K562 (cell line): ENCODE measurements at regions not wholly inside any gene's neighbourhood (a gene's known extent, or its start where the extent isn't known, plus 50 kb on each side); places are given as distances from the start of the nearest gene placed in this dataset.
"Not testable (repeated sequence)": the region's sequence is repeated elsewhere in the genome, so short reads cannot be mapped to it uniquely, and the experiment has no call there.

ENCODE experiments used
- ATAC-seq: fragments of 200-7000 bp; cut with Tn5 transposase; 3 replicates; pipeline ENCODE4 v1.9.1; 2020; ENCODE audit warnings: moderate library complexity
- BruUV-seq: library from RNA; stranded (reverse); fragments of 400-500 nt; replicated peaks from 2 replicates; lab custom pipeline; 2021; lab: Mats Ljungman, UMichigan
- CTCF ChIA-PET: fragments of 300-600 bp; formaldehyde crosslinking; extraction: SDS; loops from one replicate; lab custom pipeline; 2021; ENCODE audit warnings: low intra/inter-chr PET ratio; lab: Yijun Ruan, JAX
- POLR2A ChIA-PET: fragments of 300-600, 350-650 bp; sonication (Branson Sonifier 250); formaldehyde crosslinking; extraction: SDS; loops from one replicate; lab custom pipeline; 2021; ENCODE audit warnings: antibody characterized with exemption, inconsistent platforms; lab: Yijun Ruan, JAX
- DNase-seq, 4 experiments: peaks; one replicate each; pipeline versions ENCODE4 v3.0.0 to v3.0.0-alpha.2; 2011 to 2018; ENCODE audit warnings: low spot score in 3 of 4, mixed read lengths in 3 of 4; ENCODE audit errors: extremely low read depth in 1 of 4
- FAIRE-seq: peaks from 2 replicates; lab custom pipeline; 2011; peaks lifted over from hg19 to GRCh38; lab: Jason Lieb, UNC
- H2AFZ ChIP-seq: 2 replicates; pipeline ENCODE4 v1.6.0; 2011; ENCODE audit warnings: low read depth, low read length, control low read depth, inconsistent platforms
- H3K27ac ChIP-seq: fragments of 200-600 bp; 3 replicates; pipeline ENCODE4 v1.8.0; 2011; ENCODE audit warnings: low read depth, mild to moderate bottlenecking, control low read depth, inconsistent platforms, low read length, moderate library complexity, mixed read lengths; ENCODE audit errors: extremely low read depth
- H3K27me3 ChIP-seq, 2 experiments: fragments of 300-600 bp in 1 of 2; 2 replicates in 1 of 2; 3 replicates in 1 of 2; pipeline versions ENCODE4 v1.6.0 to v1.8.0; 2011; ENCODE audit warnings: inconsistent platforms in 2 of 2, low read length in 2 of 2, mild to moderate bottlenecking in 1 of 2, mixed read lengths in 1 of 2, moderate library complexity in 1 of 2; ENCODE audit not compliant: control insufficient read depth in 2 of 2, insufficient read depth in 2 of 2
- H3K36me3 ChIP-seq: fragments of 300-600 bp; 3 replicates; pipeline ENCODE4 v1.8.0; 2011; ENCODE audit warnings: mild to moderate bottlenecking, low read length, inconsistent platforms; ENCODE audit not compliant: control insufficient read depth, insufficient read depth
- H3K4me1 ChIP-seq, 2 experiments: fragments of 200-600 bp in 1 of 2; replicated peaks in 1 of 2; 2 replicates in 1 of 2; 3 replicates in 1 of 2; pipeline versions ENCODE4 v1.5.1 to v1.8.0; 2011; ENCODE audit warnings: inconsistent platforms in 2 of 2, low read length in 2 of 2, mild to moderate bottlenecking in 1 of 2, mixed read lengths in 1 of 2, moderate library complexity in 1 of 2; ENCODE audit not compliant: control insufficient read depth in 2 of 2, insufficient read depth in 2 of 2
- H3K4me2 ChIP-seq: 2 replicates; pipeline ENCODE4 v1.6.1; 2011; ENCODE audit warnings: low read length, control low read depth, inconsistent platforms, mixed read lengths; ENCODE audit not compliant: insufficient read depth
- H3K4me3 ChIP-seq: fragments of 200-600 bp; sonication (generic), shearing (Covaris generic); 2 replicates; pipeline ENCODE4 v1.5.1; 2016; ENCODE audit warnings: control low read depth, inconsistent platforms
- H3K79me2 ChIP-seq: fragments of 200-600 bp; 3 replicates; pipeline ENCODE4 v1.8.0; 2011; ENCODE audit warnings: low read length, inconsistent platforms; ENCODE audit not compliant: control insufficient read depth, insufficient read depth
- H3K9ac ChIP-seq, 2 experiments: 2 replicates each; pipeline versions ENCODE4 v1.6.0 to v1.6.1; 2011; ENCODE audit warnings: low read depth in 2 of 2, low read length in 2 of 2, control low read depth in 1 of 2, inconsistent platforms in 1 of 2, mild to moderate bottlenecking in 1 of 2, mixed read lengths in 1 of 2; ENCODE audit not compliant: insufficient read depth in 1 of 2
- H3K9me1 ChIP-seq: one replicate; pipeline ENCODE4 v1.6.0; 2011; ENCODE audit warnings: inconsistent platforms, mild to moderate bottlenecking, low read length, moderate library complexity; ENCODE audit not compliant: control insufficient read depth, insufficient read depth
- H3K9me3 ChIP-seq: replicated peaks from 2 replicates; pipeline ENCODE4 v1.5.1; 2011; ENCODE audit warnings: low read depth, low read length, inconsistent platforms; ENCODE audit not compliant: control insufficient read depth, insufficient read depth
- H4K20me1 ChIP-seq: replicated peaks from 2 replicates; pipeline ENCODE4 v1.6.1; 2011; ENCODE audit warnings: low read length, inconsistent platforms, mixed read lengths; ENCODE audit not compliant: control insufficient read depth, insufficient read depth
- C11orf30 ChIP-seq: fragments of 450-650 bp; IDR thresholded peaks from 2 replicates; pipeline ENCODE4 v1.6.1; 2016; ENCODE audit warnings: low read depth, mild to moderate bottlenecking
- CHAMP1 ChIP-seq: fragments of 450-650 bp; IDR thresholded peaks from 2 replicates; pipeline ENCODE4 v1.6.1; 2016; ENCODE audit warnings: mild to moderate bottlenecking
- HMG20A ChIP-seq: fragments of 450-650 bp; formaldehyde crosslinking; conservative IDR thresholded peaks from 2 replicates; pipeline ENCODE4 v1.4.0; 2020; ENCODE audit warnings: mild to moderate bottlenecking, mixed read lengths
- MAFF ChIP-seq: IDR thresholded peaks from 2 replicates; pipeline ENCODE4 v1.6.1; 2012; ENCODE audit warnings: low read length, improper control_type of control experiment
- MAFG ChIP-seq: fragments of 450-650 bp; conservative IDR thresholded peaks from 2 replicates; pipeline ENCODE4 v1.6.1; 2016; ENCODE audit warnings: missing genetic modification characterization, missing compliant biosample characterization
- MAFK ChIP-seq: IDR thresholded peaks from 2 replicates; pipeline ENCODE4 v1.6.1; 2011; ENCODE audit warnings: low read length, improper control_type of control experiment
- NFRKB ChIP-seq: fragments of 450-650 bp; IDR thresholded peaks from 2 replicates; pipeline ENCODE4 v1.6.1; 2016; ENCODE audit warnings: low read depth
- RBM14 ChIP-seq: fragments of 200-400 bp; formaldehyde crosslinking; IDR thresholded peaks from 2 replicates; pipeline ENCODE4 v1.6.1; 2018; ENCODE audit warnings: low read depth, mild to moderate bottlenecking, low read length, moderate library complexity, borderline replicate concordance; ENCODE audit not compliant: insufficient read depth
- ZKSCAN3 ChIP-seq: fragments of 250-450 bp; sonication (Bioruptor Pico); IDR thresholded peaks from 2 replicates; pipeline ENCODE4 v1.4.0; 2020
- ZNF316 ChIP-seq: fragments of 450-650 bp; IDR thresholded peaks from 2 replicates; pipeline ENCODE4 v1.6.1; 2016
- WGBS: fragments of 100-300 bp; shearing (Covaris generic); methylation state at CpG from one replicate; pipeline ENCODE4 v1.1.6; 2016; ENCODE audit warnings: low coverage, mixed read lengths; ENCODE audit not compliant: insufficient coverage; ENCODE audit errors: missing lambda C conversion rate; 5-methylcytosine and 5-hydroxymethylcytosine counted together
- in situ Hi-C: fragments of 300-500 bp; cut with MboI; formaldehyde crosslinking; loops from 4 replicates; pipeline ENCODE4 v1.15.0; 2018; ENCODE audit warnings: inconsistent platforms, mixed read lengths
- intact Hi-C: fragments of 100-400 bp; cut with micrococcal nuclease; formaldehyde crosslinking; loops from 2 replicates; pipeline ENCODE4 v1.14.2; 2022
- TF ChIP-seq, protein P1 (sequence below): fragments of 250-450 bp; sonication (Bioruptor Pico); IDR thresholded peaks from 2 replicates; pipeline ENCODE4 v1.8.0; 2021; ENCODE audit warnings: moderate library complexity, mild to moderate bottlenecking, inconsistent platforms

GRCh38 chr5:103377638-103378037 is 119.1 kb downstream of the MACIR start:
- H3K4me1 ChIP-seq, in situ Hi-C loops, H3K4me3 ChIP-seq, H3K27me3 ChIP-seq, H2AFZ ChIP-seq, ATAC-seq, DNase-seq, intact Hi-C loops, BruUV-seq, H3K27ac ChIP-seq, CTCF ChIA-PET, H3K9me3 ChIP-seq: not testable (repeated sequence)
- POLR2A ChIA-PET: interaction anchor here (0.7 kb wide), 1 partner anchor 57 kb away, joined by 3 read pairs; no protein-coding TSS in a partner anchor
- 0% methylated on average over 4 of the region's 4 CpGs for WGBS
- TF ChIP-seq MAFK (peak; percentile 41; the same call in 1 of the 2 replicates), MAFF (0 out of 2 replicates have a peak, but pooled peaks have one; percentile 9), C11orf30 (peak; percentile 71), ZNF316 (peak; percentile 85), MAFG (tag) (peak; percentile 73)
- TF ChIP-seq, all 486 proteins: peak for 5; not testable (repeated sequence) for 481
- not testable (repeated sequence) for H3K4me2 ChIP-seq, FAIRE-seq, H4K20me1 ChIP-seq, H3K79me2 ChIP-seq, H3K9me1 ChIP-seq, H3K36me3 ChIP-seq, H3K9ac ChIP-seq

- Histone ChIP-seq H3K36me3 (no peaks in the 10 kb centered on the region), H3K9ac (no peak overlapping the region), H3K27ac (no peak overlapping the region), H3K4me3 (no peak overlapping the region), H3K79me2 (no peaks in the 10 kb centered on the region), H3K27me3 (no peaks in the 10 kb centered on the region; a peak in 1 of 5 replicates), H2AFZ (no peak overlapping the region), H3K9me1 (no peaks in the 10 kb centered on the region), H3K9me3 (no peaks in the 10 kb centered on the region), H4K20me1 (no peaks in the 10 kb centered on the region), H3K4me2 (no peak overlapping the region), H3K4me1 (no peaks in the 10 kb centered on the region)
- FAIRE-seq (no peak), DNase-seq (no peak), ATAC-seq (no peak)
- POLR2A ChIA-PET: no interaction called here
- BruUV-seq: no TSS peak
- CTCF ChIA-PET: no interaction called here
- intact Hi-C loops: no loop called here
- 12% methylated on average over 3 of the region's 3 CpGs for WGBS
- in situ Hi-C loops: no loop called here
- TF ChIP-seq NFRKB: no peak
- TF ChIP-seq CHAMP1: no peak
- TF ChIP-seq RBM14: no peak
- no peak for TF ChIP-seq HMG20A (CRISPR knock-in tag)
- TF ChIP-seq ZKSCAN3 (CRISPR knock-in tag): no peak
- TF ChIP-seq, protein P1, sequence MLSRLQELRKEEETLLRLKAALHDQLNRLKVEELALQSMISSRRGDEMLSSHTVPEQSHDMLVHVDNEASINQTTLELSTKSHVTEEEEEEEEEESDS (CRISPR knock-in tag): no peak
Measured at GRCh38 chr5:103375863-103376591, 117.5 kb downstream of the MACIR start.
